ENCODE measurements at regions not wholly inside any gene's neighbourhood (a gene's known extent, or its start where the extent isn't known, plus 50 kb on each side); places are given as distances from the start of the nearest gene placed in this dataset.

DNA sequence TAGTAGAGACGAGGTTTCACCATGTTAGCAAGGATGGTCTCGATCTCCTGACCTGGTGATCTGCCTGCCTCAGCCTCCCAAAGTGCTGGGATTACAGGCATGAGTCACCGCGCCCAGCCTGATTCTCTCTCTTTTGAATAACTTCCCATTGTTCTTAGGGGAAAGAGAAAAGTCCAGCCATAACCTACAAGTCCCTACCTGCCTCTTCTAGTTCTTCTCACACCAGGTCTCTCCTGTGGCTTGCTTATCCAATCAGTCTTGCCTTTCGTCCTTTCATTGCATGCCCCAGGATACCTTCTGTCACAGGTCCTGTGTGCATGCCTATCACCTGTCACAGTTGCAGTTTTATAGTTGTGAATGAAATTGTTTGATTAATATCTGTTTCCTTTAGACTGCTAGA lies 148.1 kb downstream of the SLC4A3 start:
- TF ChIP-seq, protein P1, sequence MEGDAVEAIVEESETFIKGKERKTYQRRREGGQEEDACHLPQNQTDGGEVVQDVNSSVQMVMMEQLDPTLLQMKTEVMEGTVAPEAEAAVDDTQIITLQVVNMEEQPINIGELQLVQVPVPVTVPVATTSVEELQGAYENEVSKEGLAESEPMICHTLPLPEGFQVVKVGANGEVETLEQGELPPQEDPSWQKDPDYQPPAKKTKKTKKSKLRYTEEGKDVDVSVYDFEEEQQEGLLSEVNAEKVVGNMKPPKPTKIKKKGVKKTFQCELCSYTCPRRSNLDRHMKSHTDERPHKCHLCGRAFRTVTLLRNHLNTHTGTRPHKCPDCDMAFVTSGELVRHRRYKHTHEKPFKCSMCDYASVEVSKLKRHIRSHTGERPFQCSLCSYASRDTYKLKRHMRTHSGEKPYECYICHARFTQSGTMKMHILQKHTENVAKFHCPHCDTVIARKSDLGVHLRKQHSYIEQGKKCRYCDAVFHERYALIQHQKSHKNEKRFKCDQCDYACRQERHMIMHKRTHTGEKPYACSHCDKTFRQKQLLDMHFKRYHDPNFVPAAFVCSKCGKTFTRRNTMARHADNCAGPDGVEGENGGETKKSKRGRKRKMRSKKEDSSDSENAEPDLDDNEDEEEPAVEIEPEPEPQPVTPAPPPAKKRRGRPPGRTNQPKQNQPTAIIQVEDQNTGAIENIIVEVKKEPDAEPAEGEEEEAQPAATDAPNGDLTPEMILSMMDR (IDR thresholded peaks at IDR 0.05) = no peak
- no peak for TF ChIP-seq POLR2A (IDR thresholded peaks at IDR 0.05)

Measured in body of pancreas (tissue), 4 donors.